ENCODE measurements at regions not wholly inside any gene's neighbourhood (a gene's known extent, or its start where the extent isn't known, plus 50 kb on each side); places are given as distances from the start of the nearest gene placed in this dataset.

- no peak overlapping the region for H3K4me3 ChIP-seq (replicated peaks; ENCODE audit: insufficient read depth, low read length)
- no peak overlapping the region for H3K27ac ChIP-seq (replicated peaks)
- DNase-seq (ENCODE audit: low read depth in 1 of 2, low spot score in 1 of 2), result no peak
- H3K27me3 ChIP-seq (ENCODE audit: insufficient read depth, poor library complexity, severe bottlenecking), result no peaks in the 10 kb centered on the region
- TF ChIP-seq REST (IDR thresholded peaks at IDR 0.05; ENCODE audit: insufficient replicate concordance, low read depth) (no peak), CTCF (IDR thresholded peaks at IDR 0.05; ENCODE audit: insufficient read depth, low read length) (no peak), POLR2AphosphoS5 (IDR thresholded peaks at IDR 0.05; ENCODE audit: low read depth) (no peak), SPI1 (IDR thresholded peaks at IDR 0.05; ENCODE audit: borderline replicate concordance, low read depth) (no peak), GABPA (IDR thresholded peaks at IDR 0.05; ENCODE audit: low read depth) (no peak)
Measured at GRCh38 chr4:27145597-27145996, 285.0 kb downstream of the STIM2 start.

GRCh38 chr4:27148211-27148895 lies 287.7 kb downstream of the STIM2 start:
- Histone ChIP-seq H3K27ac (replicated peaks) (no peak overlapping the region), H3K4me3 (replicated peaks; ENCODE audit: insufficient read depth, low read length) (no peak overlapping the region), H3K27me3 (ENCODE audit: insufficient read depth, poor library complexity, severe bottlenecking) (peaks cover 2% of the 10 kb centered on the region)
- DNase-seq (ENCODE audit: low read depth in 1 of 2, low spot score in 1 of 2), result no peak
- TF ChIP-seq SPI1 (IDR thresholded peaks at IDR 0.05; ENCODE audit: borderline replicate concordance, low read depth), result no peak
- TF ChIP-seq REST (IDR thresholded peaks at IDR 0.05; ENCODE audit: insufficient replicate concordance, low read depth), result no peak
- no peak for TF ChIP-seq POLR2AphosphoS5 (IDR thresholded peaks at IDR 0.05; ENCODE audit: low read depth)
- no peak for TF ChIP-seq GABPA (IDR thresholded peaks at IDR 0.05; ENCODE audit: low read depth)
- no peak for TF ChIP-seq CTCF (IDR thresholded peaks at IDR 0.05; ENCODE audit: insufficient read depth, low read length)

GRCh38 chr4:27149541-27150212 lies 289.0 kb downstream of the STIM2 start:
- H3K27me3 ChIP-seq (ENCODE audit: insufficient read depth, poor library complexity, severe bottlenecking), result peaks cover 2% of the 10 kb centered on the region
- TF ChIP-seq GABPA (IDR thresholded peaks at IDR 0.05; ENCODE audit: low read depth) (no peak), CTCF (IDR thresholded peaks at IDR 0.05; ENCODE audit: insufficient read depth, low read length) (no peak), POLR2AphosphoS5 (IDR thresholded peaks at IDR 0.05; ENCODE audit: low read depth) (no peak), SPI1 (IDR thresholded peaks at IDR 0.05; ENCODE audit: borderline replicate concordance, low read depth) (no peak), REST (IDR thresholded peaks at IDR 0.05; ENCODE audit: insufficient replicate concordance, low read depth) (no peak)
- DNase-seq (ENCODE audit: low read depth in 1 of 2, low spot score in 1 of 2), result no peak
- H3K4me3 ChIP-seq (replicated peaks; ENCODE audit: insufficient read depth, low read length), result no peak overlapping the region
- no peak overlapping the region for H3K27ac ChIP-seq (replicated peaks)

Measured in HL-60 (cell line).